NOMO-1 treated with dmso at 0.1 percent for 144 hours (cell line): ENCODE measurements at regions not wholly inside any gene's neighbourhood (a gene's known extent, or its start where the extent isn't known, plus 50 kb on each side); places are given as distances from the start of the nearest gene placed in this dataset.
"Not testable (repeated sequence)": the region's sequence is repeated elsewhere in the genome, so short reads cannot be mapped to it uniquely, and the experiment has no call there.

Experiments used
- DNase-seq: peaks from one replicate; lab custom pipeline; 2025; ENCODE audit not compliant: unreplicated experiment; lab: John Stamatoyannopoulos, UW

- no peak for DNase-seq
These were observed 60.2 kb upstream of the LRRC4C start for GRCh38 chr11:41519696-41520095.

- DNase-seq = no peak
These were observed 62.9 kb upstream of the LRRC4C start for GRCh38 chr11:41522391-41522790.

- DNase-seq = no peak
These were observed 63.6 kb upstream of the LRRC4C start for GRCh38 chr11:41522899-41523672.

GRCh38 chr11:41527530-41527929, 68.1 kb upstream of the LRRC4C start:
- DNase-seq = no peak

GRCh38 chr11:41532413-41532812, 73.0 kb upstream of the LRRC4C start:
- no peak for DNase-seq

- no peak for DNase-seq
These were observed 74.3 kb upstream of the LRRC4C start for GRCh38 chr11:41533761-41534160.

- DNase-seq = no peak
These were observed 74.9 kb upstream of the LRRC4C start for GRCh38 chr11:41534391-41534790.

GRCh38 chr11:41534861-41535260, 75.4 kb upstream of the LRRC4C start:
- DNase-seq = no peak

GRCh38 chr11:41536021-41536568, 76.6 kb upstream of the LRRC4C start:
- DNase-seq = no peak

- DNase-seq = not testable (repeated sequence)
These were observed 85.5 kb upstream of the LRRC4C start for GRCh38 chr11:41544902-41545301.

GRCh38 chr11:41578421-41579051, 119.1 kb upstream of the LRRC4C start:
- DNase-seq = no peak

GRCh38 chr11:41579546-41579945, 120.1 kb upstream of the LRRC4C start:
- DNase-seq = no peak

GRCh38 chr11:41609511-41609910, 150.1 kb upstream of the LRRC4C start:
- no peak for DNase-seq

- DNase-seq = no peak
These were observed 153.0 kb upstream of the LRRC4C start for GRCh38 chr11:41612415-41612814.

GRCh38 chr11:41613326-41613725, 153.9 kb upstream of the LRRC4C start:
- no peak for DNase-seq

GRCh38 chr11:41622707-41623359, 163.4 kb upstream of the LRRC4C start:
- DNase-seq = no peak

GRCh38 chr11:41659985-41660384, 200.5 kb upstream of the LRRC4C start:
- no peak for DNase-seq

- DNase-seq = no peak
These were observed 201.1 kb upstream of the LRRC4C start for GRCh38 chr11:41660585-41660984.

GRCh38 chr11:41665441-41666360, 206.2 kb upstream of the LRRC4C start:
- DNase-seq = no peak

- DNase-seq = no peak
These were observed 207.7 kb upstream of the LRRC4C start for GRCh38 chr11:41666951-41667653.
